GM18498 (cell line): ENCODE measurements at regions not wholly inside any gene's neighbourhood (a gene's known extent, or its start where the extent isn't known, plus 50 kb on each side); places are given as distances from the start of the nearest gene placed in this dataset.
"Not testable (repeated sequence)": the region's sequence is repeated elsewhere in the genome, so short reads cannot be mapped to it uniquely, and the experiment has no call there.

Source experiments
- ATAC-seq: cut with Tn5 transposase; IDR thresholded peaks from one replicate; pipeline ENCODE4 v1.9.1; 2021; ENCODE audit warnings: mild to moderate bottlenecking, moderate library complexity; ENCODE audit not compliant: unreplicated experiment

DNA sequence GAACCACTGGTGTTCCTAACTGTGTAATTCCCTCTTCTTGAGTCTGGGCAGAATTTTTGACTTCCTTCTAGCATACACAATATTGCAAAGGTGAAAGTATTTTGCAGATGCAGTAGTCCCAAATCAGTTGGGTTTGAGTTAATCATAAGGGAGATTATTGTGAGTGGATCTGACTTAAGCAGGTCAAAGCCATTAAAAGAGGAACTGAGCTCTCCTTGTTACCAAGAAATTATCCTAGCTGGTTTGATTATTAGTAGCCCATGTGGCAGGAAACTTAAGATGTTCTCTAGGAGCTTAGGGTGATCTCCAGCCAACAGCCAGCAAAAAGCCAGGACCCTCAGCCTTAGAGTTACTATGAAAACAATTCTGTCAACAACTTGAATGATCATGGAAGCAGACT lies 221.8 kb downstream of the RPIA start:
- no peak for ATAC-seq

DNA sequence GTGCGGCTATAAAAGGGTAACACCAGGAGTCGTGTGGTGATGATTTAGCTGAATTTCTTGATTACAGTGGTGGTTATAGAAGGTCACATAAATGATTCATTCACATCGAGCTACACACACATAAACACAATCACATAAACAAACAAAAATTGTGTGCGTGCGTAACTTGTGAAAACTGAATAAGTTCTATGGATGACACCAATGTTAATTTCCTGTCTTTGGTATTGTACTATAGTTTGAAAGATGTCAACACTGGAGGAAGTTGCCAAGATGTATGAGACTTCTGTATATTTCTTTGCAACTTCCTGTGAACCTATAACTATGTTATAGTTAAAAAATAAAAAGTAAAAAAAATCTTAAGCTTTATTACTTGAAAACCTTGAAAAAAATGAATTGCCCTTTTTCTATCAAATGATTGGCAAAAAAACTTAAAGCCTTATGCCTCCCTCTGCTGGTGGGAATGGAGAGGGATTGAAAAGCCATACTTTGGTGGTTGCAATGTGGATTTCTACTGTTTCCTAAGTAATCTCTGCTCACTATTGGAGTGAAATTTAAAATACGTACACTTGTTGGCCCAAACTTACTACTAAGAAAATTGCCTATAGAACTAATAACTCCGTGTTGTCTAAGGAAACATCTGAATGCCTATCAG lies 227.7 kb downstream of the RPIA start:
- no peak for ATAC-seq

DNA sequence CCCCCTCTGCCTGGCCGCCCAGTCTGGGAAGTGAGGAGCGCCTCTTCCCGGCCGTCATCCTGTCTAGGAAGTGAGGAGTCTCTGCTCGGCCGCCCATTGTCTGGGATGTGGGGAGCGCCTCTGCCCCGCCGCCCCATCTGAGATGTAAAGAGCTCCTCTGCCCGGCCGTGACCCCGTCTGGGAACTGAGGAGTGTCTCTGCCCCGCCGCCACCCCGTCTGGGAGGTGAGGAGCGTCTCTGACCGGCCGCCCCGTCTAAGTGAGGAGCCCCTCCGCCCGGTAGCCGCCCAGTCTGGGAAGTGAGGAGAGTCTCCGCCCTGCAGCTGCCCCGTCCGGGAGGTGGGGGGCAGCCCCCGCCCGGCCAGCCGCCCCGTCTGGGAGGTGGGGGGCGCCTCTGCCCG lies 228.9 kb downstream of the RPIA start:
- not testable (repeated sequence) for ATAC-seq

DNA sequence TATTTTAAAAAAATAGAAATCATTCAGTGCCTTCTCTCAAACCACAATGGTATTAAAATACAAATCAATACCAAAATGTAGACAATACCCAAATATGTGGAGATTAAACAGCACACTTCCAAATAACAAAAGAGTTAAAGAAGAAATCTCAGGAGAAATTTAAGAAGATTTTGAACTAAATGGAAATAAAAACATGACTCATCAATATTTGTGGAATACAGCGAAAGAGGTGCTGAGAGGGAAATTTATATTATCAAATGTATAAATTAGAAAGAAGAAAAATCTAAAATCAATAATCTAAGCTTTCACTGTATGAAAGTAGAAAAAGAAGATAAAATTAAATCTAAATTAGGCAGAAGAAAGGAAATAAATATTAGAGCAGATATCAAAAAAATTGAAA lies 233.1 kb downstream of the RPIA start:
- no peak for ATAC-seq

DNA sequence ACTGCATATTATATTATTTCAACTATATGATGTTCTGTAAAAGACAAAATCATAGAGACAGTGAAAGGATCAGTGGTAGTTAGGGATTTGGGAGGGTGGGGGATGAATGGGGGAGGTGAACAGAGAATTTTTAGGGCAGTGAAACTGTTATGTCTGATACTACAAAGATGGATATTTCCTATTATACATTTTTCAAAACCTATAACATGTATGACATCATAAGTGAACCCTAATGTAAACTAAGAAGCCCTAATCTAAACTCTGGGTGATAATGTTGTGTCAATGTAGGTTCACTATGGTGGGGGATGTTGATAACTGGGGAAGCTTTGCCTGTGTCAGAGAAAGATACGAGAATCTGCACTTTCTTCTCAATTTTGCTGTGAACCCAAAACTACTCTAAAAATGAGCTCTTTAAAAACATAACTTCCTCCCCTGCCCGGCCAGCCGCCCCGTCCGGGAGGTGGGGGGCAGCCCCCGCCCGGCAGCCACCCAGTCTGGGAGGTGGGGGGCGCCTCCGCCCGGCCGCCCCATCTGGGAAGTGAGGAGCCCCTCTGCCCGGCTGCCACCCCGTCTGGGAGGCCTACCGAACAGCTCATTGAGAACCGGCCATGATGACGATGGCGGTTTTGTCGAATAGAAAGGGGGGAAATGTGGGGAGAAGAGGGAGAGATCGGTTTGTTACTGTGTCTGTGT lies 234.4 kb downstream of the RPIA start:
- ATAC-seq = no peak

DNA sequence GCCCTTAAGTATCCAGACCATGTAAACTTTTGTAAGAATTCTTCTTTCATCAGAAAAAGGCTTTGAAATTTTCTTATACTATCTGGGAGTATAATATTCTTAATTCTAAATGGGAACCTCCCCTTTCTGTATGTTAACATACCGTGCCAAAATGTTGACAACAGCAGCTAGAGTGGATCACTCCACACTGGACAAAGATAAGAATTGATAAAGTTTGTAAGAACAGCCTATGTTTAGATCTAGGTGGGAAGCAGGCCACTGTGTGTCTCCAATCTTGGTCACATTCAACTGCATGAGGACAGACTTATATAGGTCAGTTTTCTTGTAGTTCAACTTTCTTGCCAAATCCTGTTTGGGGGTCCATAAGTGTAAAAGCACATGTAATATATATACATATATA lies 235.7 kb downstream of the RPIA start:
- ATAC-seq = no peak

DNA sequence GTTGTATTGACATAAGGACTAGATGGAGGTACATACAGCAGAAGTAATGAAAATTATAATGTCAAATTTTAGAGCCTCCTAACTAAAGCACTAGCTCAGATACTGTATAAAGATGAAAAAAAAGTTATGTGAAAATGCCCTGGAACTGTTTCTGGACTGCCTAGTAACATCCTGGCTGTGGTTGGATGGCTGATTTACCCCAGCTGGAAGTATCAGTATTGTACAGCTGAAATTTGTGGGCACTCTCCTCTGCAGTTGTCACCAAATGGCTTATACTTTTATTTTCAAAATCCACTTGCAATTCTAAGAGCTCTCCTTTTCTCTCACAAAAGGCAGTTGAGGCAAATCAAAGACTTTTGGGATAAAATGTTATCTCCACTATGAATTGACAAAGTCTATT lies 239.2 kb downstream of the RPIA start:
- no peak for ATAC-seq

DNA sequence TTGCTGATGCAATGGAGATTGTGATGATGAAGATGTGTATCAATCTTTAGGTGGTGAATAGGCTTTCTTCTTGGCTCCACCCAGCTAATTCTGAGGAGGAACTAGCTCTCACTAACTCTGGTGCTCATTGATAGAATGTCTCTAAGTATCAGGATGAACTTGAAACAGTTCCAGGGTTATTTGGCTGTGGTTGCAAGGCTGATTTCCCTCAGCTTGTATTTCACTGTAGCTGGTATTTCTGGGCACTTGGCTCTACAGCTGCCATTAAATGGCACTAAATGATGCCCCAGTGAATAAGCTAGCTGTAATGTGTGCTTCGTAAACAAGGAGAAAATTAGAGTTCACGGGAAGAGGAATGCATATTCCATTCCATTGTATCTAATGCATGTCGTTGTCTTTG lies 241.2 kb downstream of the RPIA start:
- ATAC-seq = no peak

DNA sequence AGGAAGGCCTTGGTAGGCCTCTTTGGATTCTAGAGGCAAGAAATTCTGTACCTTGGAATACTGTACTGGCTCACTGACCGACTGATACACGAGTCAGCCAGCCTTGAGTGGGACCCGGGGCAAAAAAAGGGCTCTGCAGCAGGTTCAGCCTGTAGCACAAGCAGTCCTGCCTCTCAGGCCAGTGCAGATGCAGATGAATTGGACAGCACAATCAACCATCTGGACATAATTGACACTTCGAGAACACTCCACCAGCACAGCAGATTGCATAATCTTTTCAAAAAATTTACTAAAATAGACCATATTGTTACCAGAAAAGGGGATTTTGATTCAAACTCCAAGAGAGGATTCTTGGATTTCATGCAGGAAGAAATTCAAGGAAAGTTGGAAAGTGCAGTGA lies 241.6 kb downstream of the RPIA start:
- ATAC-seq = no peak

DNA sequence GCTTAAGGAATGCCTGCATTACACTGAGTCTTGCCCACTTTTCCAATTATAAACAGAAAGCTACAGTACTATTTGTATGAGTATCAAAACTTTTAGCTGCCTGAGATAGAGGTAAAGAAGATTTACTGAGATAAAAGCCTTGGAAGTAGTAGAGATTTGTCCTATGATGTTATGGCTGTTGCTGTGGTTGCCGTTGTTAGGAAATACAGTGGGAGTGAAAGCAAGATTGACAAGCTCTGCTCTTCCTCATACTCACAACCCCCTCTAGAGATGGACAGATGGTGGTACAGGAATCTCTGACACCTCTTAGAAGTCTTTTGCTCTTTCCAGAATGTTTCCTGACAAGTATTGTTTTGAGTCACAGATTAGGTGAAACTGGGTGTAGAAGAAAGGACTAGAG lies 242.5 kb downstream of the RPIA start:
- ATAC-seq = no peak

DNA sequence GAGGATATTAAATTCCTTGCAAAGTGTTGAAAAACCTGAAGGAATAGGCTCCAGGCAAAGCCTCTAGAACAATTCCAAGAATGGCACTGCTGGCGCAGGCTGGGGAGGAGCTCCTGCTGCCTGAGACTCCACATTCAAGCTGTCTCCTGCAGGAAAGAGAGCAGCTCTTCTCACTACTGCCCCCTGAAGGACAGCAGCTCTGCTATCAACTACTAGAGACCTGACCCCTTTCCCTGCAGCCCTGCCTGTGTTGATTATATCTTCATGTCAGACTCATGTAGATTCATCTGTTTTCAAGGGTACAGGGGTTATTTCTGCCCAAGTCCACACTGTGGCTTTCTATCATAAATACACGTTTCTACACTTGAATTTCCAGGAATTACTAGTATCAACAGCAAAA lies 249.7 kb downstream of the RPIA start:
- ATAC-seq = not testable (repeated sequence)

DNA sequence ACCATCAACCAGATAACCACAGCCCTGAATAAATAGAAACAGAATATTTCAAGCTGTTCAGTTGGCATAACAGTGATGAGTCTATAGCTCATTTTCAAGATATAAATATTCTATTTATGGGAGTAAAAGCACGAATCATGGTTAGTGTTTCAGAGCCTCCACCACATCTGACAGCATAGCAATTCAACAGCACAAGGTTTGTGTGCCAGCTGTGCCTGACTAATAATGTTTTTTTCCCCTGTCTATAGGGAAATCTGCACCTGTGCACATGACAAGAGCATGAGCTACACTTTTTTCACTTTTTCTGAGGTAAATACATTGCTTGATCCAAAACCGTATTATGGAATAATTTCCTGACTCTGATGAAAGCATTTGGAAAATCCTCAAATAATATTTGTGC lies 251.3 kb downstream of the RPIA start:
- no peak for ATAC-seq

DNA sequence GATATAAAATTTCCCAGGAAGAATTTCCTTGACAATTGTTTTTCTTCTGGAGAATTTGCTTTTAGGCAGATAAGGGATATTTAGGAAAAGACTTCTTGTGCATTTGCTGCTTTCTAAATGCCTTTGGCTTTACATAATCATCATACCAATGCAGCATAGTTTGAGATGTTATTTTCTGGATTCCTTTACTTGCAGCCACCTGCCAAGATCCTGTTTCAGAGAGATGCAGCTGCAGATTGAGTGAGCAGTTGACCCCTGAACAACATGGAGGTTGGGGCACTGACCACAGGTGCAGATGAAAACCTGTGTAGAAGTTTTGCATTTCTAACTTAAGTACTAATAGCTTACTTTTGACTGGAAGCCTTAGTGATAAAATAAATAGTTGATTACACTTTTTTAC lies 257.9 kb downstream of the RPIA start:
- ATAC-seq = no peak

DNA sequence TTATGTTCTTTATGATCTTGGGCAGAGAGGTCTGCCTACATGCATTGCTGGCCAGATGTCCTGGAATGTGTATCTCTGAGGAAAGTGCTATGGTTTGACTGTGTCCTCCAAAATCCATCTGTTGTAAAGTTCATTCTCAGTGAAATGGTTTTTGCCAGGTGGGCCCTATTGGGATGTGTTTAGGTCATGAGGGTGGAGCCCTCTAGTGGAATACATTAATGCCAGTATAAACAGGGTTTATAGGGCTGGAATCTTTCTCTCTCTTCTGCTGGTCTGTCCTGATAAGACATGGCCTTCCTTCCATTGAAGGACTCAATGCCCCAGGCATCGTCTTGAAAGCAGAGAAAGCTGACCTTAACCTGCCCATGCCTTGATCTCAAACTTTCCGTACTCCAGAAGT lies 258.5 kb downstream of the RPIA start:
- no peak for ATAC-seq

DNA sequence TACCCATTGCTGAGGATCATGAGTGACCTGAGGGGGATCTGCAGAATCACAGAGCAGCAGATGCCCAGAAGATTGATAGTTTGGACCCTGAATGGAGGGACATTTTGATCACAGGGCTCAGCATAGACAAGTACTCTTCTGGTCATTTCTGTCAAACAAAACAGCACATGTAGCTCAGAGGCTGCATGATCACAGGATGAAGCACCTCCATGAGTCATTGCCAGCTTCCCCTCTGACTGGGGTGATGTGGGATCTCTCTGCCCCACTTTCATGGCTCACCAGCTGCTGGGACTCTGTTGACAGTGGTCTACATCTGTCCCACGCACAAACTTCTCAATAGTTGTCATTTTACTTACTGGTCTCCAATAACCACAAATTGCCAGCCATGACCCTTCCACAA lies 264.1 kb downstream of the RPIA start:
- ATAC-seq = no peak

DNA sequence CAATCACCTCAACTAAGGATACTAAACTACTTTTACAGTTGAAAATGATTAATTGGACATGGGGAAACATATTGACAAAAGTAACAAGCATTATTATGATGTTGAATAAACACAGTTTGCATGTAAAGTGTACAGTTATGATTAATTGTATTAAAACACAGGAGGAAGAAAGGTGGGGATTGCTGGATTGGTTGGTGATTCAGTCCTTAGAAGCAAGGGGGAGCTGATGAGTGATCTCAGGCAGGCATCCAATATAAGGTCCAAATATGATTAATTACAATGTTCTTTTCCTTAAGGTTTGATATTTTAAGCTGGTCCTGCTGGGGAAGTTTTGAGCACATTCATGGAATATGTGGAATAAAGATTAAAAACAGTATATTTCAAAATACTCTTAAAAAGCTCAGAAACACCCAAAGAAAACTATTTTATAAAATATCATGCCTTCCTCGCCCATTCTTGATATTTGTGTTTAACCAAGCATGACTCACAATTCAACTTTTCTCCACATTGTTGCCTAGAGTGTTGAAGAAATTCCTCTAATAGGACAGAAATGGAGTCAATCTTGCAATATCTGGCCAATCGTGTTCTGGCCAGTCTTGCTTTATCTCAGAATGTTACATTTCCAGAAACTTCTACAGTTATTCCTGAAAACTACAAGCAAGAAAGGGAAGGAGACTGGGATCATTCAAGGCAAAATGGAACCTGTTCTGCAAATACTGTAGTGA lies 268.2 kb downstream of the RPIA start:
- ATAC-seq = no peak

DNA sequence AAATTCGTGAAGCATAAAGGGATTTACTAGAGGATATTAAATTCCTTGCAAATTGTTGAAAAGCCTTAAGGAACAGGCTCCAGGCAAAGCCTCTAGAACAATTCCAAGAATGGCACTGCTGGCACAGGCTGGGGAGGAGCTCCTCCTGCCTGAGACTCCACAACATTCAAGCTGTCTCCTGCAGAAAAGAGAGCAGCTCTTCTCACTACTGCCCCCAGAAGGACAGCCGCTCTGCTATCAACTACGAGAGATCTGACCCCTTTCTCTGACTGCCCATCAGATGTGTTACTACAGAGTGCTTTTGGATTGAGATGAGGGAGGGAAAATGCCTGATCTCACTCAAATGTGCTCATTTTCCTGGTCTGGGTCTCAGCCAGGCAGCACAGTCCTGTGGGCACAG lies 269.9 kb downstream of the RPIA start:
- not testable (repeated sequence) for ATAC-seq

DNA sequence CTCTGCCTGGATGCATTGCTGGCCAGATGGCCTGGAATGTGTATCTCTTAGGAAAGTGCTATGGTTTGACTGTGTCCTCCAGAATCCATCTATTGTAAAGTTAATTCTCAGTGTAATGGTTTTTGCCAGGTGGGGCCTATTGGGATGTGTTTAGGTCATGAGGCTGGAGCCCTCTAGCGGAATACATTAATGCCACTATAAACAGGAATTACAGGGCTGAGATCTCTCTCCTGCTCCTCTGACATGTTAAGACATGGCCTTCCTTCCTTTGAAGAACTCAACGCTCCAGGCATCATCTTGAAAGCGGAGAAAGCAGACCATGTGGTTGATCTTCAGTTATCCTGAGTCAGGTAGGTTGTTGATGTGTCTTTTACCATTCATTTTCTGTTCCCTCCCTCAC lies 276.4 kb downstream of the RPIA start:
- ATAC-seq = no peak

DNA sequence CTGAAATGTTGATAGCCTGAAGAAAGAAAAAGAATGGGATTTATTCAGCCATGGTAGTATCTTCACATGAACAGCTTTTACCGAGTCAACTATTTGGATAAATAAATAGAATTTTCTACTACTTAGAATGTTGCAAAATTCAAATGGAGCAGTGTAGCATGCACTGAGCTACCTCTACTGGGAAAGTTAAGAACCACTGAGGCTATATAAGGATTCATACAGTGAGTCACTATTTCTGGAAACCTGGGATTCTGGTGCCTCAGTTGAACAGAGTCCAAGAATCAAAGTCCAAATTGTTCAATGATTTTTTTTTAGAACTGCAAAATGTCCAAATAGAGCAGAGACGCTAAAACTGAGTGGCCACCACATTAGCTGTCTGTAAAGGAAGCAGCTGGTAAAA lies 286.5 kb downstream of the RPIA start:
- not testable (repeated sequence) for ATAC-seq

DNA sequence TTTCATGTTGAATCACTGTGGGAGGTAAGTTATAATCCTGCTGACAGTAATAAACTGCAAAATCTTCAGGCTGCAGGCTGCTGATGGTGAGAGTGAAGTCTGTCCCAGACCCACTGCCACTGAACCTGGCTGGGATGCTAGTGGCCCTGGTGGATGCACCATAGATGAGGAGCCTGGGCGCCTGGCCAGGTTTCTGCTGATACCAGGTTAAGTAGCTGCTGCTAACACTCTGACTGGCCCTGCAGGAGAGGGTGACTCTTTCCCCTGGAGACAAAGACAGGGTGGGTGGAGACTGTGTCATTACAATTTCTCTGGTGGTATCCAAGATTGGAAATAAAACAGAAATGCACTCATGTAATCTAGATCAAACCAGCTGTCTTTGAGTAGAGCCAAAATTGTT lies 287.0 kb downstream of the RPIA start:
- ATAC-seq = not testable (repeated sequence)

DNA sequence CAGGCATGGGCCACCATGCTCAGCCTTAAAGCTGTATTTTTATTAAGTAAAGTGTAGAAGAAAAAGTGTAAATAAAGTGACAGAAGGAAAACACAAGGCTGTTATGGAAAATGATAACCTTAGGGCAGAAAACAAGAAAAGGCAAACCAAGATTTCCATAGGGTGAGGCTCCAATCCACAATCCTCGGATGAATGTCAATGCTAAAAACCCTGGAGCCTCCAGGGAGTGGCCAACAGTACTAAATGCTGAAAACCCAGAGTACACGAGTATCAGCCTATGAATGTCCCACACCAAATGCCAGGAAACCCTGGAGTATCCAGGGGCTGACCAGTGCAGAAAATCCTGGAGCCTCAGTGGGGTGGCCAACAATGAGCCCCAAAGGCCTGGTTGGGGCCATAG lies 292.6 kb downstream of the RPIA start:
- ATAC-seq = not testable (repeated sequence)

DNA sequence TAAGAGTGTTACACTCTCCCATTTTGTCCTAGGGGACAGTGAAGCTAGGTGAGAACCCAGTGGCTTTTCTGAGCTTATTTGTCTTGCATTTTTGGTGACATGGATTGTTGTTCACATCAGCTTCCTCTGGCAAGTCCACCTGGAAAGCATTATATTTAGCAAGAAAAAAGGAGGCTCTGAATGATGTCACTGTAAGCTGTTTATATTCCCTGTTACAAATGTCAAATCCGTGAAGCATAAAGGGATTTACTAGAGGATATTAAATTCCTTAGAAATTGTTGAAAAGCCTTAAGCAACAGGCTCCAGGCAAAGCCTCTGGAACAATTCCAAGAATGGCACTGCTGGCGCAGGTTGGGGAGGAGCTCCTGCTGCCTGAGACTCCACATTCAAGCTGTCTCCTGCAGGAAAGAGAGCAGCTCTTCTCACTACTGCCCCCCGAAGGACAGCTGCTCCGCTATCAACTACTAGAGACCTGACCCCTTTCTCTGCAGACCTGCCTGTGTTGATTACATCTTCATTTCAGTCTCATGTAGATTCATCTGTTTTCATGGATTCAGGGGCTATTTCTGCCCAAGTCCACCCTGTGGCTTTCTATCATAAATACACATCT lies 295.4 kb downstream of the RPIA start:
- not testable (repeated sequence) for ATAC-seq
